PC-3 (cell line): ENCODE measurements at regions not wholly inside any gene's neighbourhood (a gene's known extent, or its start where the extent isn't known, plus 50 kb on each side); places are given as distances from the start of the nearest gene placed in this dataset.

Source experiments
- CTCF ChIP-seq: fragments of 300-600 bp; sonication (generic); conservative IDR thresholded peaks from 2 replicates; pipeline ENCODE4 v1.5.1; 2017; ENCODE audit warnings: antibody characterized with exemption, low read depth, mild to moderate bottlenecking, low read length
- EZH2phosphoT487 ChIP-seq: fragments of 300-600 bp; sonication (generic); IDR thresholded peaks from 2 replicates; pipeline ENCODE4 v1.6.1; 2018; ENCODE audit warnings: mild to moderate bottlenecking, antibody characterized with exemption, low read length, borderline replicate concordance

DNA sequence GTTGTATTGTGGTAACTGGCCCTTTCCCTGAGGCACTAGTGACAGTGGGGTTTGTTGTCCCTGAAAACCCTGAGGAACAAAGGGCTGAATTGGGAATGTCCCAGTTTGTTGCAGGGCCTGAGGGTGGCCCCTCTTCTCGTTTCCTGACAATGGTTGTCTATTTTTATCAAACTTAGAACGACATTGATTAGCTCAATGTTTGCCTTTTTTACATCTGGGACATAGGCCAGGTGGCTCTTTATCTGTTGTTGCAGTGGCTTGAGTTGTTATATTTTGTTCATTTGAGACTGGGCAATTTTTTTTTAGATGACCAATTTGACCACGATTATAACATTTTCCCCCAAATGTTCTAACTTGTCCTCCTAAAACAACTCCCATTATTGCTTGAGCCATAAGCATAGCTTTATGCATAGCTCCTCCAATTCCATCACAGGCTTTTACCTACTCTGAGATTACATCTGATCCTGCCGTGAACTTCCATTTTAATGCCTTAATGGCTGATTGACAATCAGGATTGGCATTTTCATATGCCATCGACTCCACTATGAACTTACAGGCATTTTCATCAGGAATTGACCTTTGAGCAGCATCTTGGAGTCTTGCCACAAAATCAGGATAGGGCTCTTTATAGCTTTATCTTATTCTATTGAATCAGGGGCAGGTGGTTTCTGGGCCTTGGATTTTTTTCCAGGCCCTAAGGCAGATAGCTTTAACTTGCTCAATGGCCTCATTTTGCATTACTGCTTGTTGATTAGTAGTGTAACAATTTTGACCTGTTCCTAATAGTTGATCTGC lies 604.3 kb downstream of the ALG10 start:
- no peak for TF ChIP-seq CTCF
- TF ChIP-seq EZH2phosphoT487, result no peak
